Thymus (tissue), 11 donors: ENCODE measurements at regions not wholly inside any gene's neighbourhood (a gene's known extent, or its start where the extent isn't known, plus 50 kb on each side); places are given as distances from the start of the nearest gene placed in this dataset.
A peak's percentile ranks its signal among the peaks of the same experiment; 100 is the strongest.

Experiments
- DNase-seq, 9 donors: peaks; one replicate each; pipeline ENCODE4 v3.0.0-alpha.2; 2013; ENCODE audit warnings: low spot score in 9 of 9, low read depth in 6 of 9, missing footprints in 1 of 9
- H3K27ac ChIP-seq, 2 donors: one replicate each; pipeline ENCODE4 v1.5.1; 2013; ENCODE audit warnings: control low read depth in 1 of 2, low read depth in 1 of 2, low read length in 1 of 2, mild to moderate bottlenecking in 1 of 2, moderate library complexity in 1 of 2
- H3K27me3 ChIP-seq, 2 donors: one replicate each; pipeline ENCODE4 v1.5.1; 2013; ENCODE audit warnings: low read length in 1 of 2; ENCODE audit not compliant: control insufficient read depth in 2 of 2, insufficient read depth in 1 of 2
- H3K36me3 ChIP-seq, 2 donors: one replicate each; pipeline ENCODE4 v1.5.1; 2013; ENCODE audit warnings: low read length in 1 of 2, mild to moderate bottlenecking in 1 of 2, moderate library complexity in 1 of 2; ENCODE audit not compliant: control insufficient read depth in 2 of 2, insufficient read depth in 2 of 2
- H3K4me1 ChIP-seq, 2 donors: one replicate each; pipeline ENCODE4 v1.5.1; 2013; ENCODE audit warnings: low read length in 2 of 2; ENCODE audit not compliant: control insufficient read depth in 2 of 2, insufficient read depth in 2 of 2
- H3K4me3 ChIP-seq, 2 donors: one replicate each; pipeline ENCODE4 v1.5.1; 2013; ENCODE audit warnings: low read length in 2 of 2, control low read depth in 1 of 2, mild to moderate bottlenecking in 1 of 2
- H3K9me3 ChIP-seq, 2 donors: one replicate each; pipeline ENCODE4 v1.5.1; 2013; ENCODE audit warnings: low read length in 1 of 2, mild to moderate bottlenecking in 1 of 2; ENCODE audit not compliant: control insufficient read depth in 2 of 2, insufficient read depth in 1 of 2
- WGBS: extraction: QIAGEN DNeasy Blood & Tissue Kit; methylation state at CpG from one replicate; pipeline ENCODE4 v1.1.7; 2013; 5-methylcytosine and 5-hydroxymethylcytosine counted together
- donor health status: healthy.

GRCh38 chr12:91613223-91613779 is 430.7 kb upstream of the DCN start:
- H3K9me3 ChIP-seq: peaks cover 0 to 1% of the 10 kb centered on the region in 2 donors
- H3K27ac ChIP-seq: no peak overlapping the region
- H3K4me3 ChIP-seq: no peak overlapping the region
- H3K27me3 ChIP-seq: no peaks in the 10 kb centered on the region
- no peaks in the 10 kb centered on the region for H3K36me3 ChIP-seq
- H3K4me1 ChIP-seq: no peaks in the 10 kb centered on the region
- 96% methylated on average over 4 of the region's 4 CpGs for WGBS
- DNase-seq: no peak

- Histone ChIP-seq H3K4me1 (no peaks in the 10 kb centered on the region), H3K4me3 (no peak overlapping the region), H3K9me3 (no peaks in the 10 kb centered on the region), H3K36me3 (no peaks in the 10 kb centered on the region), H3K27me3 (no peaks in the 10 kb centered on the region), H3K27ac (no peak overlapping the region)
- WGBS: 99% methylated on average over 3 of the region's 3 CpGs
- no peak for DNase-seq
These were observed 427.9 kb upstream of the DCN start for GRCh38 chr12:91610561-91610960.

- H3K36me3 ChIP-seq: no peaks in the 10 kb centered on the region
- H3K27me3 ChIP-seq: no peaks in the 10 kb centered on the region
- no peak overlapping the region for H3K27ac ChIP-seq
- no peaks in the 10 kb centered on the region for H3K4me1 ChIP-seq
- no peaks in the 10 kb centered on the region for H3K9me3 ChIP-seq
- no peak overlapping the region for H3K4me3 ChIP-seq
- no peak for DNase-seq
- WGBS: 99% methylated on average over 1 of the region's 1 CpG
These were observed 426.7 kb upstream of the DCN start for GRCh38 chr12:91609283-91609682.

DNA sequence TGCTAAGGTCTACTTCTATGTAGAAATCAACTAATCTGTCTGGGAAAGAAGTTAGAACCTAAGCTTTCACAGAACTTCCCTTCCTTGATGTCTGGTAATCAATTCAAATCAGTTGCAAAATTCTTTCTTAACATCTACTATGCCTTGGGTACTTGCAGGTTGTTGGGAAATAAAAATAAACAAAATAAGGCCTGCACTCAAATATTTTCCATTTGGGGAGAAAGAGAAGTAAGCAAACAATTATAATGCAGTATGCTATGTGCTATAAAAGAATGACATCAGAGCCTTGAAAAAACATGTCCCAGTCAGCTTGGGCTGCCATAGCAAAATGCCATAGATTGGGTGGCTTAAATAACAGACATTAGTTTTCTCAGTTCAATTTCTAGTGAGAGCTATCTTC is 425.9 kb upstream of the DCN start:
- Histone ChIP-seq H3K36me3 (no peaks in the 10 kb centered on the region), H3K9me3 (no peaks in the 10 kb centered on the region), H3K4me1 (no peaks in the 10 kb centered on the region), H3K27ac (no peak overlapping the region), H3K4me3 (no peak overlapping the region), H3K27me3 (no peaks in the 10 kb centered on the region)
- DNase-seq: no peak

- Histone ChIP-seq H3K4me3 (no peak overlapping the region), H3K27ac (no peak overlapping the region), H3K4me1 (no peaks in the 10 kb centered on the region), H3K27me3 (no peaks in the 10 kb centered on the region), H3K36me3 (no peaks in the 10 kb centered on the region), H3K9me3 (no peaks in the 10 kb centered on the region)
- DNase-seq: no peak
- 97% methylated on average over 3 of the region's 3 CpGs for WGBS
These were observed 424.2 kb upstream of the DCN start for GRCh38 chr12:91606662-91607377.

DNA sequence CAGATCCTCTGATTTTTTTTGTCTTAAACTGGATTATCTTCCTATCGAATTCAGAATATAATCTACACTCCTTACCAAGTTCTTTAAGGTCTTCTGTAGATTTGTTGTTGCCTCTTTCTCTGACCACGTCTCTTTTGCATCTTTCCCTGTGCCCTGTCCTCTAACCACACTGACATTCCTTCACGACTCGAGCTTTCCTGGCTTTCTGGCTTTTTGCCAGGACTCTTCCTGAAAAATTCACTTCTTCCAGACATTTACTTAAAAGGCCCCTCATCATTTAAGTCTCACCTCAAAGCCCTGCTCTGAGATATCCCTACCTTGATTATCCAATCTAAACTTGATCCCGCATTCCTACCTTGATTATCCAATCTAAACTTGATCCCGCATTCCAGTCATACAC is 422.3 kb upstream of the DCN start:
- no peak overlapping the region for H3K4me3 ChIP-seq
- no peak overlapping the region for H3K27ac ChIP-seq
- H3K4me1 ChIP-seq: no peaks in the 10 kb centered on the region
- H3K27me3 ChIP-seq: no peaks in the 10 kb centered on the region
- H3K9me3 ChIP-seq: no peaks in the 10 kb centered on the region
- no peak for DNase-seq
- WGBS: 94% methylated on average over 6 of the region's 6 CpGs
- H3K36me3 ChIP-seq: no peaks in the 10 kb centered on the region

- peaks cover 0 to 3% of the 10 kb centered on the region in 2 donors for H3K9me3 ChIP-seq
- no peaks in the 10 kb centered on the region for H3K27me3 ChIP-seq
- DNase-seq: no peak
- H3K27ac ChIP-seq: no peak overlapping the region
- H3K36me3 ChIP-seq: no peaks in the 10 kb centered on the region
- 94% methylated on average over 2 of the region's 2 CpGs for WGBS
- H3K4me3 ChIP-seq: no peak overlapping the region
- H3K4me1 ChIP-seq: no peaks in the 10 kb centered on the region
These were observed 420.4 kb upstream of the DCN start for GRCh38 chr12:91603060-91603459.

- H3K27ac ChIP-seq: no peak overlapping the region
- DNase-seq: no peak
- H3K9me3 ChIP-seq: peaks cover 0 to 3% of the 10 kb centered on the region in 2 donors
- H3K4me1 ChIP-seq: no peaks in the 10 kb centered on the region
- WGBS: 97% methylated on average over 4 of the region's 4 CpGs
- no peaks in the 10 kb centered on the region for H3K27me3 ChIP-seq
- H3K4me3 ChIP-seq: no peak overlapping the region
- H3K36me3 ChIP-seq: no peaks in the 10 kb centered on the region
These were observed 418.4 kb upstream of the DCN start for GRCh38 chr12:91601054-91601453.

DNA sequence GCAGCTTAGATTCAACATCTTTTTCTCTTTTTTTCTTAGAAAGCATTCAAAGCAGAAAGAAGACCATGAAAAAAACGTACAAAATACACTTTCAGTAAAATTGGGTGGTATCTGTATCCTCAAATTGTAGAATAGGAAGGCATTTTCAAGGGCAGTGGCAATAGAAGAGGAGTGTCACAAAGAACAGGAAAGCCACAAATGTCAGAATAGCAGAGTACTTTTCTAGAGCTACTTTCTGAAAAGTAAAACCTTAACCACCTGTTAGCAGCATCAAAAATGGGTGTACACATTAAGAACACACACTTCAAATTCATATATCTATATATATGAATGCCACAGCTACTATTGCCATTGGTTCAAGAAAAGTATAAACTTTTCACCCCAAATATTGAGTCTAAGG is 412.1 kb upstream of the DCN start:
- no peaks in the 10 kb centered on the region for H3K4me1 ChIP-seq
- DNase-seq: peak in 2 of 9 donors; percentile 11 to 49
- WGBS: 18% methylated on average over 1 of the region's 1 CpG
- peaks cover 0 to 3% of the 10 kb centered on the region in 2 donors for H3K9me3 ChIP-seq
- no peak overlapping the region for H3K27ac ChIP-seq
- H3K27me3 ChIP-seq: no peaks in the 10 kb centered on the region
- no peaks in the 10 kb centered on the region for H3K36me3 ChIP-seq
- no peak overlapping the region for H3K4me3 ChIP-seq
